B cell (primary cell): ENCODE measurements at regions not wholly inside any gene's neighbourhood (a gene's known extent, or its start where the extent isn't known, plus 50 kb on each side); places are given as distances from the start of the nearest gene placed in this dataset.

ENCODE experiments used
- CTCF ChIP-seq: fragments of 200-600 bp; IDR thresholded peaks from one replicate; pipeline ENCODE4 v1.8.0; 2022; ENCODE audit warnings: antibody characterized with exemption, mild to moderate bottlenecking
- EZH2 ChIP-seq: IDR thresholded peaks from 2 replicates; pipeline ENCODE4 v1.6.1; 2012; ENCODE audit warnings: borderline replicate concordance, low read depth, mild to moderate bottlenecking, moderate library complexity, low read length; ENCODE audit not compliant: insufficient read depth, poor library complexity, severe bottlenecking

GRCh38 chr4:14333616-14334015 lies 668.7 kb upstream of the CPEB2 start:
- TF ChIP-seq CTCF (no peak), EZH2 (no peak)
